ENCODE measurements at regions not wholly inside any gene's neighbourhood (a gene's known extent, or its start where the extent isn't known, plus 50 kb on each side); places are given as distances from the start of the nearest gene placed in this dataset.

DNA sequence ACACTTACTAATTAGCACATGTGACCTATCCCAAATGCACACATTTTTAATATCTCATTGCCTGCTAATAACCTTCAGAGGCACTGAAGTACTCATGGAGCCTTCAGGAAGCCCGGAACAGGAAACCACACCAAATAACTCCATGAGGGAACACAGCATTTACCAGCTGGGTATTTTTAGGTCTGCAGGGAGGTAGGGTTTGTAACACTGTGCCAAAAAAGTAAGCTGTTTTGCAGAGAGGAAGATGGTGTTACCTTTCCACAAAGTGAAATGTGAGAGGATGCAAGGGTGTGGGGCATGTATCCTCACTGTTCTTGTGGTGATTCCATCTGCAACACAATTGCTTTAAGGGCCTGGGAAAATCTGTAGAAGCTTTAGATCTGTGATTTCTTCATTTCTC is 64.4 kb downstream of the NUDT12 start (continued):
- TF ChIP-seq, protein P1, sequence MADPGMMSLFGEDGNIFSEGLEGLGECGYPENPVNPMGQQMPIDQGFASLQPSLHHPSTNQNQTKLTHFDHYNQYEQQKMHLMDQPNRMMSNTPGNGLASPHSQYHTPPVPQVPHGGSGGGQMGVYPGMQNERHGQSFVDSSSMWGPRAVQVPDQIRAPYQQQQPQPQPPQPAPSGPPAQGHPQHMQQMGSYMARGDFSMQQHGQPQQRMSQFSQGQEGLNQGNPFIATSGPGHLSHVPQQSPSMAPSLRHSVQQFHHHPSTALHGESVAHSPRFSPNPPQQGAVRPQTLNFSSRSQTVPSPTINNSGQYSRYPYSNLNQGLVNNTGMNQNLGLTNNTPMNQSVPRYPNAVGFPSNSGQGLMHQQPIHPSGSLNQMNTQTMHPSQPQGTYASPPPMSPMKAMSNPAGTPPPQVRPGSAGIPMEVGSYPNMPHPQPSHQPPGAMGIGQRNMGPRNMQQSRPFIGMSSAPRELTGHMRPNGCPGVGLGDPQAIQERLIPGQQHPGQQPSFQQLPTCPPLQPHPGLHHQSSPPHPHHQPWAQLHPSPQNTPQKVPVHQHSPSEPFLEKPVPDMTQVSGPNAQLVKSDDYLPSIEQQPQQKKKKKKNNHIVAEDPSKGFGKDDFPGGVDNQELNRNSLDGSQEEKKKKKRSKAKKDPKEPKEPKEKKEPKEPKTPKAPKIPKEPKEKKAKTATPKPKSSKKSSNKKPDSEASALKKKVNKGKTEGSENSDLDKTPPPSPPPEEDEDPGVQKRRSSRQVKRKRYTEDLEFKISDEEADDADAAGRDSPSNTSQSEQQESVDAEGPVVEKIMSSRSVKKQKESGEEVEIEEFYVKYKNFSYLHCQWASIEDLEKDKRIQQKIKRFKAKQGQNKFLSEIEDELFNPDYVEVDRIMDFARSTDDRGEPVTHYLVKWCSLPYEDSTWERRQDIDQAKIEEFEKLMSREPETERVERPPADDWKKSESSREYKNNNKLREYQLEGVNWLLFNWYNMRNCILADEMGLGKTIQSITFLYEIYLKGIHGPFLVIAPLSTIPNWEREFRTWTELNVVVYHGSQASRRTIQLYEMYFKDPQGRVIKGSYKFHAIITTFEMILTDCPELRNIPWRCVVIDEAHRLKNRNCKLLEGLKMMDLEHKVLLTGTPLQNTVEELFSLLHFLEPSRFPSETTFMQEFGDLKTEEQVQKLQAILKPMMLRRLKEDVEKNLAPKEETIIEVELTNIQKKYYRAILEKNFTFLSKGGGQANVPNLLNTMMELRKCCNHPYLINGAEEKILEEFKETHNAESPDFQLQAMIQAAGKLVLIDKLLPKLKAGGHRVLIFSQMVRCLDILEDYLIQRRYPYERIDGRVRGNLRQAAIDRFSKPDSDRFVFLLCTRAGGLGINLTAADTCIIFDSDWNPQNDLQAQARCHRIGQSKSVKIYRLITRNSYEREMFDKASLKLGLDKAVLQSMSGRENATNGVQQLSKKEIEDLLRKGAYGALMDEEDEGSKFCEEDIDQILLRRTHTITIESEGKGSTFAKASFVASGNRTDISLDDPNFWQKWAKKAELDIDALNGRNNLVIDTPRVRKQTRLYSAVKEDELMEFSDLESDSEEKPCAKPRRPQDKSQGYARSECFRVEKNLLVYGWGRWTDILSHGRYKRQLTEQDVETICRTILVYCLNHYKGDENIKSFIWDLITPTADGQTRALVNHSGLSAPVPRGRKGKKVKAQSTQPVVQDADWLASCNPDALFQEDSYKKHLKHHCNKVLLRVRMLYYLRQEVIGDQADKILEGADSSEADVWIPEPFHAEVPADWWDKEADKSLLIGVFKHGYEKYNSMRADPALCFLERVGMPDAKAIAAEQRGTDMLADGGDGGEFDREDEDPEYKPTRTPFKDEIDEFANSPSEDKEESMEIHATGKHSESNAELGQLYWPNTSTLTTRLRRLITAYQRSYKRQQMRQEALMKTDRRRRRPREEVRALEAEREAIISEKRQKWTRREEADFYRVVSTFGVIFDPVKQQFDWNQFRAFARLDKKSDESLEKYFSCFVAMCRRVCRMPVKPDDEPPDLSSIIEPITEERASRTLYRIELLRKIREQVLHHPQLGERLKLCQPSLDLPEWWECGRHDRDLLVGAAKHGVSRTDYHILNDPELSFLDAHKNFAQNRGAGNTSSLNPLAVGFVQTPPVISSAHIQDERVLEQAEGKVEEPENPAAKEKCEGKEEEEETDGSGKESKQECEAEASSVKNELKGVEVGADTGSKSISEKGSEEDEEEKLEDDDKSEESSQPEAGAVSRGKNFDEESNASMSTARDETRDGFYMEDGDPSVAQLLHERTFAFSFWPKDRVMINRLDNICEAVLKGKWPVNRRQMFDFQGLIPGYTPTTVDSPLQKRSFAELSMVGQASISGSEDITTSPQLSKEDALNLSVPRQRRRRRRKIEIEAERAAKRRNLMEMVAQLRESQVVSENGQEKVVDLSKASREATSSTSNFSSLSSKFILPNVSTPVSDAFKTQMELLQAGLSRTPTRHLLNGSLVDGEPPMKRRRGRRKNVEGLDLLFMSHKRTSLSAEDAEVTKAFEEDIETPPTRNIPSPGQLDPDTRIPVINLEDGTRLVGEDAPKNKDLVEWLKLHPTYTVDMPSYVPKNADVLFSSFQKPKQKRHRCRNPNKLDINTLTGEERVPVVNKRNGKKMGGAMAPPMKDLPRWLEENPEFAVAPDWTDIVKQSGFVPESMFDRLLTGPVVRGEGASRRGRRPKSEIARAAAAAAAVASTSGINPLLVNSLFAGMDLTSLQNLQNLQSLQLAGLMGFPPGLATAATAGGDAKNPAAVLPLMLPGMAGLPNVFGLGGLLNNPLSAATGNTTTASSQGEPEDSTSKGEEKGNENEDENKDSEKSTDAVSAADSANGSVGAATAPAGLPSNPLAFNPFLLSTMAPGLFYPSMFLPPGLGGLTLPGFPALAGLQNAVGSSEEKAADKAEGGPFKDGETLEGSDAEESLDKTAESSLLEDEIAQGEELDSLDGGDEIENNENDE (IDR thresholded peaks at IDR 0.05; ENCODE audit: insufficient replicate concordance, low read length): no peak
- TF ChIP-seq KDM5A (IDR thresholded peaks at IDR 0.05; ENCODE audit: low read length) (no peak), TAF7 (optimal IDR thresholded peaks at IDR 0.05; ENCODE audit: borderline replicate concordance, low read depth, low read length) (no peak)
